ENCODE measurements at regions not wholly inside any gene's neighbourhood (a gene's known extent, or its start where the extent isn't known, plus 50 kb on each side); places are given as distances from the start of the nearest gene placed in this dataset.

DNA sequence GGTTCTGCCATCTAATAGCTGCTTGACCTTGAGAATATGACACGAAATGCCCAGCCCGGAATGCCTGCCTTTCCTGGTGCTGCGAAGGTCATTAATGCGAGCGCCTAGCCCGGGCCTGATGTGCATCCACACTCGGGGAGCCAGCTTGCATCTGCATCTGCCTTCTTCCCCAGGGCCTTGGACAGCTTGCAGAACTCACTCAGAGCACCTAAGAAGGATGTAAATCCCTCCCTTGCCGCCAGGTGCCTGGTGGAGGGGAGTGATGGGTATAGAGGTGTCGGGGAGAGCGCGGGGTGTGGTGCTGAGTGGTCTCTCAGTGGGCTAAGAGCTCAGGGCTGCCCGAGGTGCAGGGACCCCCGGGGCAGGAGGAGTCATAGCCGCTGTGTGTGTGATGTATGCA is 127.2 kb downstream of the MRPL36 start:
- no peaks in the 10 kb centered on the region for H3K79me2 ChIP-seq (ENCODE audit: insufficient read depth, low read length)
- in situ Hi-C loops (cut with HindIII; ENCODE audit: extremely low pct_ligation_motif_present, low pct_unique_long_range_greater_than_20kb) (no loop called here), intact Hi-C loops (cut with micrococcal nuclease; ENCODE audit: unreplicated experiment) (no loop called here)
- ChIA-PET CTCF (ENCODE audit: low intra/inter-chr PET ratio, low total read pairs) (no interaction called here), POLR2A (no interaction called here)
- peaks cover 2 to 51% of the 10 kb centered on the region in 2 experiments; a peak in 3 of 5 replicates for H3K27me3 ChIP-seq (ENCODE audit: control insufficient read depth in 1 of 2, insufficient read depth in 2 of 2, low read length in 2 of 2)
- H2AFZ ChIP-seq (ENCODE audit: low read length) = no peak overlapping the region
- H3K27ac ChIP-seq (ENCODE audit: extremely low read length, insufficient read depth, low read length) = no peak overlapping the region
- no TSS peak for BruUV-seq (replicated peaks)
- no peaks in the 10 kb centered on the region for H3K36me3 ChIP-seq (replicated peaks in 1 of 2; ENCODE audit: control insufficient read depth in 1 of 2, insufficient read depth in 2 of 2, low read length in 2 of 2)
- no peaks in the 10 kb centered on the region for H3K9me3 ChIP-seq (ENCODE audit: low read length)
- H3K9ac ChIP-seq (ENCODE audit: insufficient read depth, low read depth, low read length) = no peak overlapping the region
- TF ChIP-seq ZNF607 (CRISPR knock-in tag; IDR thresholded peaks at IDR 0.05; ENCODE audit: borderline replicate concordance) = no peak
- TF ChIP-seq POGZ (CRISPR knock-in tag; IDR thresholded peaks at IDR 0.05) = no peak
- TF ChIP-seq MAFF (IDR thresholded peaks at IDR 0.05; ENCODE audit: low read depth, low read length) = no peak
- no peak for TF ChIP-seq KDM2A (CRISPR knock-in tag; IDR thresholded peaks at IDR 0.05; ENCODE audit: borderline replicate concordance, low read depth)
- no peak for TF ChIP-seq TSC22D2 (CRISPR knock-in tag; IDR thresholded peaks at IDR 0.05; ENCODE audit: borderline replicate concordance)
- TF ChIP-seq ATRX (CRISPR knock-in tag; IDR thresholded peaks at IDR 0.05; ENCODE audit: borderline replicate concordance) = no peak
- no peak for TF ChIP-seq NFRKB (IDR thresholded peaks at IDR 0.05)
- no peak for TF ChIP-seq HCFC1 (IDR thresholded peaks at IDR 0.05; ENCODE audit: low read depth, low read length)
- no peak for TF ChIP-seq YEATS2 (CRISPR knock-in tag; IDR thresholded peaks at IDR 0.05; ENCODE audit: borderline replicate concordance)
- TF ChIP-seq SMAD9 (CRISPR knock-in tag; IDR thresholded peaks at IDR 0.05) = no peak
- no peak for TF ChIP-seq SP5 (CRISPR knock-in tag; IDR thresholded peaks at IDR 0.05; ENCODE audit: borderline replicate concordance, low read depth)
- TF ChIP-seq RBM39 (IDR thresholded peaks at IDR 0.05; ENCODE audit: low read depth, low read length, poor library complexity, severe bottlenecking) = no peak
- TF ChIP-seq, protein P1, sequence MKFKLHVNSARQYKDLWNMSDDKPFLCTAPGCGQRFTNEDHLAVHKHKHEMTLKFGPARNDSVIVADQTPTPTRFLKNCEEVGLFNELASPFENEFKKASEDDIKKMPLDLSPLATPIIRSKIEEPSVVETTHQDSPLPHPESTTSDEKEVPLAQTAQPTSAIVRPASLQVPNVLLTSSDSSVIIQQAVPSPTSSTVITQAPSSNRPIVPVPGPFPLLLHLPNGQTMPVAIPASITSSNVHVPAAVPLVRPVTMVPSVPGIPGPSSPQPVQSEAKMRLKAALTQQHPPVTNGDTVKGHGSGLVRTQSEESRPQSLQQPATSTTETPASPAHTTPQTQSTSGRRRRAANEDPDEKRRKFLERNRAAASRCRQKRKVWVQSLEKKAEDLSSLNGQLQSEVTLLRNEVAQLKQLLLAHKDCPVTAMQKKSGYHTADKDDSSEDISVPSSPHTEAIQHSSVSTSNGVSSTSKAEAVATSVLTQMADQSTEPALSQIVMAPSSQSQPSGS (CRISPR knock-in tag; IDR thresholded peaks at IDR 0.05) = no peak
- no peak for TF ChIP-seq ZNF652 (CRISPR knock-in tag; IDR thresholded peaks at IDR 0.05; ENCODE audit: borderline replicate concordance, low read depth)
- TF ChIP-seq SRY (CRISPR knock-in tag; IDR thresholded peaks at IDR 0.05) = no peak
- TF ChIP-seq, protein P2, sequence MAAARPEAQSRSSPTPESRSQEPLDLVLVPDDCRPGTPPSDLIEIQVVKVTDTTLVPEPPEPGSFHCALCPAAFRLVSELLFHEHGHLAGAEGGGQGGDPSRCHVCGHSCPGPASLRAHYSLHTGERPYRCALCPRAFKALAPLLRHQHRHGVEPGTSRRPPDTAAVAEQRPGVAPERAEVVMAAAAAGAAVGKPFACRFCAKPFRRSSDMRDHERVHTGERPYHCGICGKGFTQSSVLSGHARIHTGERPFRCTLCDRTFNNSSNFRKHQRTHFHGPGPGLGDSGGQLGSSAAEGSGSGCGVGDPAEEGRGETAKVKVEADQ (CRISPR knock-in tag; IDR thresholded peaks at IDR 0.05; ENCODE audit: borderline replicate concordance) = no peak
- no peak for TF ChIP-seq ZNF224 (CRISPR knock-in tag; IDR thresholded peaks at IDR 0.05)
- no peak for TF ChIP-seq MED13 (CRISPR knock-in tag; IDR thresholded peaks at IDR 0.05)
- TF ChIP-seq, protein P3, sequence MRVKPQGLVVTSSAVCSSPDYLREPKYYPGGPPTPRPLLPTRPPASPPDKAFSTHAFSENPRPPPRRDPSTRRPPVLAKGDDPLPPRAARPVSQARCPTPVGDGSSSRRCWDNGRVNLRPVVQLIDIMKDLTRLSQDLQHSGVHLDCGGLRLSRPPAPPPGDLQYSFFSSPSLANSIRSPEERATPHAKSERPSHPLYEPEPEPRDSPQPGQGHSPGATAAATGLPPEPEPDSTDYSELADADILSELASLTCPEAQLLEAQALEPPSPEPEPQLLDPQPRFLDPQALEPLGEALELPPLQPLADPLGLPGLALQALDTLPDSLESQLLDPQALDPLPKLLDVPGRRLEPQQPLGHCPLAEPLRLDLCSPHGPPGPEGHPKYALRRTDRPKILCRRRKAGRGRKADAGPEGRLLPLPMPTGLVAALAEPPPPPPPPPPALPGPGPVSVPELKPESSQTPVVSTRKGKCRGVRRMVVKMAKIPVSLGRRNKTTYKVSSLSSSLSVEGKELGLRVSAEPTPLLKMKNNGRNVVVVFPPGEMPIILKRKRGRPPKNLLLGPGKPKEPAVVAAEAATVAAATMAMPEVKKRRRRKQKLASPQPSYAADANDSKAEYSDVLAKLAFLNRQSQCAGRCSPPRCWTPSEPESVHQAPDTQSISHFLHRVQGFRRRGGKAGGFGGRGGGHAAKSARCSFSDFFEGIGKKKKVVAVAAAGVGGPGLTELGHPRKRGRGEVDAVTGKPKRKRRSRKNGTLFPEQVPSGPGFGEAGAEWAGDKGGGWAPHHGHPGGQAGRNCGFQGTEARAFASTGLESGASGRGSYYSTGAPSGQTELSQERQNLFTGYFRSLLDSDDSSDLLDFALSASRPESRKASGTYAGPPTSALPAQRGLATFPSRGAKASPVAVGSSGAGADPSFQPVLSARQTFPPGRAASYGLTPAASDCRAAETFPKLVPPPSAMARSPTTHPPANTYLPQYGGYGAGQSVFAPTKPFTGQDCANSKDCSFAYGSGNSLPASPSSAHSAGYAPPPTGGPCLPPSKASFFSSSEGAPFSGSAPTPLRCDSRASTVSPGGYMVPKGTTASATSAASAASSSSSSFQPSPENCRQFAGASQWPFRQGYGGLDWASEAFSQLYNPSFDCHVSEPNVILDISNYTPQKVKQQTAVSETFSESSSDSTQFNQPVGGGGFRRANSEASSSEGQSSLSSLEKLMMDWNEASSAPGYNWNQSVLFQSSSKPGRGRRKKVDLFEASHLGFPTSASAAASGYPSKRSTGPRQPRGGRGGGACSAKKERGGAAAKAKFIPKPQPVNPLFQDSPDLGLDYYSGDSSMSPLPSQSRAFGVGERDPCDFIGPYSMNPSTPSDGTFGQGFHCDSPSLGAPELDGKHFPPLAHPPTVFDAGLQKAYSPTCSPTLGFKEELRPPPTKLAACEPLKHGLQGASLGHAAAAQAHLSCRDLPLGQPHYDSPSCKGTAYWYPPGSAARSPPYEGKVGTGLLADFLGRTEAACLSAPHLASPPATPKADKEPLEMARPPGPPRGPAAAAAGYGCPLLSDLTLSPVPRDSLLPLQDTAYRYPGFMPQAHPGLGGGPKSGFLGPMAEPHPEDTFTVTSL (CRISPR knock-in tag; IDR thresholded peaks at IDR 0.05; ENCODE audit: borderline replicate concordance) = no peak
- FAIRE-seq = no peak
- 34% methylated on average over 14 of the region's 14 CpGs for WGBS (ENCODE audit: low lambda C conversion rate)
- ATAC-seq = peak; percentile 51
- peaks cover 10% of the 10 kb centered on the region; the same call in 1 of the 2 replicates for H3K4me1 ChIP-seq (ENCODE audit: insufficient read depth, low read length)
- H4K20me1 ChIP-seq (ENCODE audit: insufficient read depth, low read length) = peaks cover 3% of the 10 kb centered on the region; the same call in 1 of the 2 replicates
- H3K4me2 ChIP-seq (ENCODE audit: low read depth, low read length) = no peak overlapping the region
- no peak overlapping the region for H3K4me3 ChIP-seq (replicated peaks in 1 of 3; ENCODE audit: insufficient read depth in 1 of 3, low read depth in 2 of 3, low read length in 3 of 3)
- DNase-seq (ENCODE audit: low spot score) = no peak

Measured in HepG2 (cell line).